Sciatic nerve (tissue), 2 donors: ENCODE measurements at regions not wholly inside any gene's neighbourhood (a gene's known extent, or its start where the extent isn't known, plus 50 kb on each side); places are given as distances from the start of the nearest gene placed in this dataset.
"Not testable (repeated sequence)": the region's sequence is repeated elsewhere in the genome, so short reads cannot be mapped to it uniquely, and the experiment has no call there.

Experiments used
- ATAC-seq: fragments of 200-7000 bp; cut with Tn5 transposase; one replicate; pipeline ENCODE4 v1.9.1; 2020; ENCODE audit warnings: mild to moderate bottlenecking, moderate library complexity
- DNase-seq: peaks from one replicate; pipeline ENCODE4 v3.0.0-alpha.2; 2020; ENCODE audit warnings: low spot score
- intact Hi-C: fragments of 100-400 bp; cut with DNase I; formaldehyde crosslinking; loops from one replicate; pipeline ENCODE4 v1.14.2; 2022
- donor health status: DM: no; HTN: no; CAD: no.
- donor health status: DM: no; HTN: no; CAD: no.

DNA sequence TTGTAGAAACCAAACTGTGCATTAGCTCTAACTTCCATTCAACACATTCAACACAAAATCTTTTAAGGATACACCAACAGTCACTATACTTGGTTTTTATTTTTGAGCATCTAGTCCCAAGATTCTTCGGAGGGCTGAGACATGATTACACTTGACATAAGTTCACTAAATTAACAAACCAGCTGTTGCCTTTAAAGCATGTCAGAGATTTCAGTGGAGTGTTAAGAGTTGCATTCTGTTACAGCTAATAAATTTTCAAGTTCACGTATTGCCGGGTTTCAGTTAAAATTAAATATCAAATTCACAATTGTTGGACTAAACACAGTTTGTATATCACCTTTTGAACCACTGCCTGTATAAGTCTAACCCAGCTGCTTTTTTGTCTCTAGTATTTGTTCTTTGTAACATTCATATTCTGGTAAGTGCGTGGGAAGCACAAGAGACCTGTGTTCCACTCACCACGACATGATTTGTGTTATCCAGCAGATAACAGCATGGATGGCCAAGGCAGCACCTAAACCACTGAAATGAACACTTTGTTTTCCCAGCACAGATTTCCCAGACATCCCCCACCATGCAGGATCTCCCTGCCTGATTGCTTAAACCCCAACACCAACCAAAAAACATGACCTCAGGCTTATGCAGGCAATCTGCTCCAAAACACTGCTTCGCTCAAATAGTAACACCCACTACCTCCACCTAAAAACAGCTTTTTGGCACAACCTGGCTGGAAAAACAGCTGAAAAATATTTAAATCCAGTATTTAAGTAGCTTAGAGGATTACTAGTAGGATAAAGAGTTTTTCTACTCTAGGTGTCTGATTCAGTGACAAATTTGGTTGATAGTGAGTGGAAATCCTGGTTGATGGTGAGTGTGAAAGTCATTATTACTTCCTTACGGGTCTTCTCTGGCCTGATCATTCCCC, 286.5 kb upstream of the NT5E start:
- intact Hi-C loops, result no loop called here
- DNase-seq, result no peak
- no peak for ATAC-seq

DNA sequence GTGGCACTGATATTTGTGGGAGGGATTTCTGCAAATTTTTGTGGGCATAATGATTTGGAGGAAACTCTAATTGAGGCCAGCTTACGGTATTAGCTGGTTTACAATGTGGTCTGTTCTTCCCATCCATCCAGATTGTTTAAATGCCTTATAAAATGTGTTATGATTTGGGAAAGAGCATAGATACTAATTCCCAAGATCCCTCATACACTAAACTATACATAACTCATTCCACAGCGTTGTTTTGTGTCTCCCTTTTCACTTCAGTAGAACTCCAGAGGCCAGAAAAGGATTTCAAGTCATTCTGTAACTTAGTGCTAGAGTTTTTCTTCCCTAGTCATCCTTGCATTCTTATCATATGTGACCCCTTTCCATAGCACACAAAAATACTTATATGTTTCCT, 292.6 kb upstream of the NT5E start:
- ATAC-seq (no peak), DNase-seq (no peak)
- intact Hi-C loops, result no loop called here

DNA sequence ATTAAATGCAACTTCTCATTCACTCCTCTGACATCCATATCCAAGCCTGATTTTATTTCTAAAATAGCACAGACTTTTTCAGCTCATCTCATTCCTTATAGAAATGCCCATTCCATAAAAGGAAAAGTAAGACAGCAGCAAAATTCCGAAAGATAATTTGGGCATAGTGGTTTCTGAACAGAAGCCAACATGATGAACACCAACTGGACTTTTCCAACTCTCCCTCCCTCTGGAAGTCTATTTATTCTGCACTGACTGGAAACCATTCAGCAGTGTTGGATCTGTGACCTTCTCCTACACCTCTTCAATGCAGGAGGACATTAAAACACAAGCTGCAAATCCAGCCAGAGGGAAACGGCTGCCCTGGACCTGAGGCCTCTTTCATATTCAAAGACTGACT, 306.2 kb upstream of the NT5E start:
- ATAC-seq, result no peak

DNA sequence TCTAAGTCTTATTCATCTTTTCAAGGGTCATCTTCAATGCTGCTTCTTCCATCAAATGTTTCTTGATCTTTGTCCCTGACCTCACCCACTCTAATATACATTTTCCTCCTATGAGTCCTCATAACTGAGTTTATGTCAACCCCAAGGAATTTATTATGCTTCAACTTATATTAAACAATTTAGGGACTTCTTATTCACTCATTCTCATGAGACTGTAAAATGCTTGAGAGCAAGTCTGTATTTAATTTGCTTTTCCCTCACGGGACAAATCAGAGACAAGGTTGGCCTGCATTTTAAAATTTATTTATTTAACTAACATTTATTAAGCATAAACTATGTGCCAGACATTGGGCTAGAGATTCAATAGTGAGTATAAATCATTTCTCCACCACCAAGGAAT, 312.0 kb upstream of the NT5E start:
- ATAC-seq (no peak), DNase-seq (no peak)
- intact Hi-C loops, result no loop called here

More for the DNA sequence above, 306.2 kb upstream of the NT5E start:
- DNase-seq, result no peak
- intact Hi-C loops, result no loop called here

DNA sequence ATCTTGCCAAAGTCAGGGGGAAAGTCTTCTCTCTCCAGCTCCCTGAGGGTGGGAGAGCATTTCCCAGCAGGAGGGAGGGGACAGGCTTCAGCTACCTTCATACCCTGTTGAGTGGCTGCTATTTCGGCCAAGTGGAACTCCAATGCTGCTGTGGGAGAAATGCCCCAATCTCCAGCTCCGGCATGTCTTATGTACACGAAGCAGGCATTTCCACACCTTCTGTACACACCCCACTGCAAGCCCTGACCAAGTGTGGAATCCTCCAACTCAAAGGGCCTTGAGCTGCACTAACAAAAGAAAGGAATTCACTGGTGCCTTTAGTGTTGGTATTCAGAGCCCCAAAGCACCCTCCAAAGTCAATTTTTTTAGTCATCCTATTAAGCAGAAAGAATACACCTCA, 313.6 kb upstream of the NT5E start:
- no peak for DNase-seq
- ATAC-seq, result peak; percentile 41
- intact Hi-C loops, result no loop called here

DNA sequence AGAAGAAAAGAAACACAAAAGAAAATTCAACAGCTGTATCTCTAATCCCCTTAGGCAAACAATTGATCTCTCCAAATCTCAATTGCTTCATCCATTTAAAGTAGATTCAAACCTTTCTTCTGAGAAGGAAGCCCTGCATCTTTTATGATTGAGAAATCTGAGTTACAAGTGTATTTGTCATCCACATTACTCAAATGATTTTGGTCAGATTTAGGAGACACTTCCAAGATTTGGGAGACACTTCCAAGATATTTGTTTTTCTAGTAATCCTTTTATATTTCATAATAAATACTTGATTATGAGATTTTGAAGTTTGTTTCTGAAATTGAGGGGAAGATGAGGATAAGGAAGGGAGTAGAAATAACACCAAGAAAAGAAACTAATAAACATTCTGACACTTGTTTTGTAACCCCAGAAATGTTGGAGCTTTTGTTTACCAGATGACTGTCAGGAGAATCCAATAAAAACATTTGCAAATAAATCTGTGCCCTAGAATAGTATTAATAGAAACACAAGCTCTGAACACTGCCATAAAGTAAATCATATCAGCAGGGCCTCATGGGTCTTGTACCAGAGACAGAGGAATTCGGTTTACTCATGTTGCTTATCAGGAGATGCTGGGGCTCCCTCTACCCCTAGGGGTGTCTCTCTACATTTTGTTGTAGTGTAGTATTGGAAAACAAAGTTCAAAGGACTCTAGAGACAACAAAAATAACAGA, 314.3 kb upstream of the NT5E start:
- intact Hi-C loops, result no loop called here
- ATAC-seq (peak; percentile 75), DNase-seq (no peak)

DNA sequence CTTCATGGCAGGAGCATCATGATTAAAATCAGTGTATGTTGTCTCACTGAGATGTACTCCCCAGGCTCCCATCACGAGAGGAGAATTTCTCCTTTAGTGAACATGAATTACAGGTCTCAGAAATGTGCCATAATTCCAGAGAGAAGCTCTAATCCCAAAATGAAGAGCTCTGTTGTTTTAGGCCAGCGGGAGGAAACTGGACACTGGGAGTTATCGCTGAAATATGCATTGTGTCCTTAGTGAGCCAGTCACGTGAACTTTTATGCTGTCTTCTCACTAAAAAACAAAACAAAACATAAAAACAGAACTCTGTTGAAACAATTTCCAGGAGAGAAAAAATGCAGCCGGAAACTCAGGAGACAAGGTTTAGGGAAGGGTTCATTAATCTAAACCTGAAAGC, 315.7 kb upstream of the NT5E start:
- ATAC-seq (no peak), DNase-seq (no peak)
- intact Hi-C loops, result no loop called here

DNA sequence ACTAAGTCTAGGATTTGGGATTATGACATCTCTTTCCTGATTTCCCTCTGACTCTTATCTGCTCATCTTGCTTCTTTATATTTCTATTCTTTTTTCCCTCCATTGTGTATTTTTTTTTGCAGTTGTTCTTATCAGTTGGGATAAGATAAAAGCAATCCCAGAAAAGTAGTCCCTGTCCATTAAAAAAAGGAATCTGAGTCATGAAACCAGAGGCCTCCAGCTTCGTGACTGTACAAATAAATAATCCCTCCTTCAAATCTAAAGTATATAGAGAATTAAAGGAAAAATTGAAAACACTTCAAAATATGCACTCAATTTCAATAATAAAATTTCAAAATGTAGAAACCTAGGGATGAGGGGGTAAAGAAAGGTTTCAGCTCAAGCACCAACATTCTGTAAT, 317.8 kb upstream of the NT5E start:
- ATAC-seq (no peak), DNase-seq (no peak)
- intact Hi-C loops, result no loop called here

DNA sequence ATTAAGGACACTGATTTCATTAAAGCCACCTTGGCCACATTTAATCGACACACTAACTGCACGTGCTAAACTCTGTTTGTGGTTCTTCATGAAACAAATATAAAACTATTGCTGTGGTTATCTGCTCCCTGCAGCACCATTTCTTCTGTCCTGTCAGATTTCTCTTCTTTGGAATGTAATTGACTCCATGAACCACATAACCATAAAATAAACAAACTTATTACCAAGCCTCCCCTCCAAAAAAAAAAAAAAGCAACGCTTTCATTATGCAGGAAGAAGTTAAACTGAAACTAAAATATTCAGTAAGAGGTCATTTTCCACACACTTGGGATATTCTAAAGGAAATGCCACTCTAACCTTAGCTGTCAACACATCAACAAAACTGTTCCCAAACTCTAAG, 319.1 kb upstream of the NT5E start:
- no peak for DNase-seq
- ATAC-seq, result no peak
- intact Hi-C loops, result no loop called here

DNA sequence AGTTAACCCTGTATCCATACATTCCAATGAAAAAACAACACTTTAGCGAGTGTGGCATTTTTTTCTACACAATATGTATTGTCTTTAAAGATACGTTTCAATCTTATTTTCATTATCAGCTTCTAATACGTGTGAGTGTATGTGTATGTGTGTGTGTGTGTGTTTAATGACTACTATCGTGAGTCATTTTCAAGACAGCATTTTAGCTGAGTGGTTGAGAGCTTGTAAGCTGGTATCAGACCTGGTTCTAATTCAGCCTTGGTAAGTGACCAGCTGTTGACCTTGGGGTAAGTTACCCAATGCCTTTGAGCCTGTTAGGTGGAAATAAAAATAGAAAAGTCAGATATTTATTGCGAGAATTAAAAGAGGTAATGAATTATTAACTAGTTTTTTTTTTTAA, 320.0 kb upstream of the NT5E start:
- intact Hi-C loops, result no loop called here
- DNase-seq (no peak), ATAC-seq (no peak)

DNA sequence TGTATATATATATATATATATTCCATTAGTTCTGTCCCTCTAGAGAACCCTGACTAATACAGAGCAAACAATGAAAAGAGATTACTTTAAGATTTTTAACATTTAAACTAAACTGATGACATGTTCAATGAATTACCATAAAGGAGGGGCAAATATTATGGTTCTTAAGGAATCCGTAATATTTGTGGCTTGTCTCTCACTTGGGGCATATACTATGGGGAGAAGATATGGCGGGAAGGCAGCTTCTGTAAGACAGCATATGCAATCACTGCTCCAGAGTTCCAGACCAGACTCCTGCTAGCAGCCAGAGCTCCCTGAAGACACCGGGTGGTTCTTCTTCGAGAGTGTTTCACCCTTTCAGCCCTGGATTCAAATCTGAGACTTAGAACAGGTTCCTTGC, 321.1 kb upstream of the NT5E start:
- DNase-seq (no peak), ATAC-seq (no peak)
- intact Hi-C loops, result no loop called here

DNA sequence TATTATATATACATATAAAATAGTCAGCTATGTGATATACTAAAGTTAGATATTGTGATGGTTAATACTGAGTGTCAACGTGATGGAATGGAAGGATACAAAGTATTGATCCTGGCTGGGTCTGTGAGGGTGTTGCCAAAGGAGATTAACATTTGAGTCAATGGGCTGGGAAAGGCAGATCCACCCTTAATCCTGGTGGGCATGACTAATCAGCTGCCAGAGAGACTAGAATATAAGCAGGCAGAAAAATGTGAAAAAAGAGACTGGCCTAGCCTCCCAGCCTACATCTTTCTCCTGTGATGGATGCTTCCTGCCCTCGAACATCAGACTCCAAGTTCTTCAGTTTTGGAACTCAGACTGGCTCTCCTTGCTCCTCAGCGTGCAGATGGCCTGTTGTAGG, 321.6 kb upstream of the NT5E start:
- ATAC-seq, intact Hi-C loops, DNase-seq: not testable (repeated sequence)

DNA sequence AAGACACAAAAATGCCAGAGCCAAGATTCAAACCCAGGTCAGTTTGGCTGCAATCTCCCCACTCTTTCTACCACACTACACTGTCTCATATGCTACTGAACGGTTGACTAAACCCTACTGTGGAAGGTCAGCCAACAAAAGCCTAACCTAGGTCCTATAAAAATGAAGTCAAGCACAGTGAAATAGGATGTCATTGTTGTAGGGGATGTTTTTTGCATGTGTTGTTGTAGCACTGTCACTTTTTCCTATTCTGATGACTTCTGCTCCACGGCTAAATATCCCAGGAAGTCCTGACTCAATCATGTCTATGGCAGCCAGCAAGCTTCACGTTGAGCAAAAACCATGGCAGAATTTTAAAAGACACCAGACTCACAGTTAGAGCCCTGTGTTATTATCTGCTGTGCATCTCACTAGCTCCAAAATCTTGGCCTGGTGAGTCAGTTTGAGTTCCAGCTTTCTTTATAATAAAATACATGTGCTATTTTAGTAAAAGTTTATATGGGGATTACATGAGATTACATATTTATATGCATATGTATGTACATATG, 322.1 kb upstream of the NT5E start:
- intact Hi-C loops, result no loop called here
- ATAC-seq, result peak; percentile 7
- no peak for DNase-seq

DNA sequence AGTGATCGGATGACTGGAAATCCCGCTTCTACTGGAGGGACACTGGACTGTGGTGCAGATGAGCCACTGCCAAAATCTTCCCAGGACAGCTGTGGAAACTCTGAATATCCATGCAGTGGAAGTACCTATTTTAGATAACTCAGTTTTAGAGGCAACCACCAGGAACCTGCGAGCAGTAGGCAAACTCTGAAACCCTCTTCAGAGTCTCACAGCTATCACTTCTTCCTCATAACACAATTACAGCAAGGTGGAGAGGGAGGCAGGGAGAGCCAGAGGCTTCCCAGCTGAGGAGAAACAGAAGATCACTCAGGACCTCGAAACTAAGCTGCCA, 322.8 kb upstream of the NT5E start:
- DNase-seq (no peak), ATAC-seq (no peak)
- intact Hi-C loops, result no loop called here

DNA sequence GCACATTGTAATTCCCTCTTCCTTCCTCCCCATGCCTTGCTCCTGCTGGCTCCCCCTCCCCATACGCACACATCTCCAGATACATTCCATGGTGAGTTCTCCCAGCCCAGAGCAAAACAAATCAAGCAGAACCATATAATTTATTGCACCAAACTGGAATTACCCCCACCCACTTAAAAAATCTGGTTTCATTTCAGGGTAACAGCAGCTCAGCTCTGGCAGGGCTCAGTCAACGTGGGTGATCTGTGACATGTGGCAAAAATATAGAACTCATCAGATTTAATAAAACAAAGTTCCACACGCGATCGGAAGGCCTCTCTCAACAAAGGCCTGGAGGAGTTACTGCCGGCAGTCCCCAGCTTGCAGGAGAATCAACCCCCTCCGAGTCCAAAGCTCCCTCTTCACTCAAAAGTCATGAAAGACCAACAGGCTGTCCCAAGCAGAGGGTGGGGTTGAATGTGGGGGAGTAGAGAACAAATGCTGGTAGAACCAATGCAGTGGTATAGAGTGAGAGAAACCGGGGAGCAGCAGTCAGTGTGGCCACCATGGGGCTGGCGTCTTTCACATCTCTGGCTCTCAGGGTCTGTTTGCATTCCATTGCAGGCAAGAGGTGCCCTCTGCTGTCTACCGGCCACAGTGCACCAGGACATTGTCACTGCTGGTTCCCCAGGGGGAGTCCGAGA, 323.3 kb upstream of the NT5E start:
- intact Hi-C loops, result no loop called here
- DNase-seq, result peak; percentile 73

DNA sequence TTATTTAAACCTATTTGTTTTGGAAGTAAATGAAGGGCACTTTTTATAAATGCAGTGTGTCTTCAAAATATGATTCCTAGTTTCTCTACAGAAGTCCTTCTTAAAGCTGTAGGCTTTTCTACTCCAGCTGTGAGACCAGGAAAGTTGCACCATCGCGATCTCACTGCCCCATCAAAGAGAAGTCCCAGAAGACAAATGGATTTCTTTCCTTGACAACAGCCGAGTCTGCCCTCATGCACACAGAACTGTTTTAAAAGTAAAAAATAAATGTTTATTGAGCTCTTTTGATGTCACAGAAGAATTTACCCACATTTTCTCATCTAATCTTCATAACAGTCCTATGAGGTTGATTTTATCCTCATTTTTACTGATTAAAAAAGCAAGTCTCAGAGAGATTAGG, 324.4 kb upstream of the NT5E start:
- DNase-seq, result no peak

More for the DNA sequence above, 323.3 kb upstream of the NT5E start:
- peak; percentile 91 for ATAC-seq

DNA sequence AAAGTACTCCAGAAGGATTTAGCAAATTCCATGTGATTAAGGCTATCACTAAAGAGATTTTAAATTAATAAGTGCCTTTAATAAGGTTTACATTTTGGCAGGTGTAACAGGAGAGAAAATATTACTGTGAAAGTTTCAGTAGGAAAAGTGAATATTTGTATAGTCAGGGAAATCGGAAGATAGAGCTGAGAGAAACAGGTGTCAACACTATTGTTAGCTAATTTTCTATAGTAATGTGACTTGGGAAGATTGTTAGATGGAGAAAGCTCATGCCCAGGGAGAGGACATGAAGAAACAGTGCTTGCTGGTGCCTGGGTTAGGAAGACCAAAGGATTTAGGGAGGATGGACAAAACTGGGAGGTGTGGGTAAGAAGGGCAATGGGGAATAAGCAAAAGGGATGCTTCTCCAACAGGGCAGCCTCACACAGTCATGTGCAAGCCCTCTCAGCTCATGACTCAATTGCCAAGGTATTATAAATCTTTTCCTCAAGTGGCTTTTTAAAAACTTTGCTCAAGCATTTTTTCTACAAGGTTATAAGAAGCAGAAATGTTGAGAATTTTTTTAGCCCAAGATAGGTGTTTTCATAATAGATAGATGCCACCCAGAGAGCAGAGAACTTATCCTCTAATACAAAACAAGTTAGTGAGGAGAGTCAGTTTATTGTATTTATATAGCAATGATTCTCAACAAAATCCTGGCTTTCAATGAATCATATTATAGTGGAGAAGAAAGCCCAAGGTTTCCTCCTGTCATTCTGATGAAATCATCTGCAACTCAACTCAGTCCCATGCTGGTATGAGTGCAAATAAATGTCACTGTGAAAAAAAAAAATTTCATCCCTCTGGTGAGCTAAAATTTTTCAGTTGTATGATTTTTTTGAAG, 325.2 kb upstream of the NT5E start:
- DNase-seq (no peak), ATAC-seq (no peak)
- intact Hi-C loops, result no loop called here

More for the DNA sequence above, 324.4 kb upstream of the NT5E start:
- intact Hi-C loops, result no loop called here
- ATAC-seq, result peak; percentile 47

DNA sequence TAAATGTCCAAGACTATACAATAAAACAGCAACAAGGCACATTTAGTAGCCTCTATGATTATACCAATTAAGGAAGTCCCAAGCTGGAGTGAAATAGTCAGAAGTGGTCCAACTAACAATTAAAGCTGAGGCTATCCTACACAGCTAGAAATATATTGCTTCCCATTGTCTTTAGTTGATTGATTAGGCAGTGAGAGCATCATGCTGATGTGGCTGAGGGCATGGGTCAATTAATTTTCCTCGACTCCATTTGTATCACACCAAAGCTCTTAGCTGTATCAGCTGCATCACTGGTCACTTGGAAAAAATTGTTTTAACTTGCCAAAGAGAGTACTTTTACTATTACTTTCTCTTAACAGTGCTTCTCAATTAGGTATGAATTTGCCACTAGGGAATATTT, 328.7 kb upstream of the NT5E start:
- intact Hi-C loops, result no loop called here
- ATAC-seq, result no peak
- no peak for DNase-seq
